ENCODE measurements at regions not wholly inside any gene's neighbourhood (a gene's known extent, or its start where the extent isn't known, plus 50 kb on each side); places are given as distances from the start of the nearest gene placed in this dataset.
"Not testable (repeated sequence)": the region's sequence is repeated elsewhere in the genome, so short reads cannot be mapped to it uniquely, and the experiment has no call there.

DNA sequence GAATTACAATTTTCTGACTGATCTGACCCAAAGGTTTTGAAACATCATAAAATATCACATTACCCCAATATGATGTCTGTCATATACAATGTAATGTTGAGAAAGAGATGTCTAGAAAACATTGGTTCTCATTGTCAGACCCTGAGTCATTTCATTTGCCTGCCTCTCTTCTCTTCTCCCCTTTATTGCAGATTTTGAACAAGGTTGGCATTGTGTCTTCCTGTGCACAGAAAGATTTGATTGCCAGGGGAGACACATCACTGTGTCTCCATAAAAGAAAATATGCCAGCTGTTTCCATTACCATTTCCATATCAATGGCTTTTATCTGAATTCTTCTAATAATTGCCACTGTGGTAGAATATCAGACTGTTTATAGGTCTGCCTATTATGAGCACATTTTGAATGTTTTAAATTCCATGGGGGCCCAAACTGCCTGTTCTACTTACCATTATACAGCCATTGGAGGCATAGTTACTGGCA is 65.6 kb downstream of the IFI44 start:
- no peak for DNase-seq (ENCODE audit: low spot score)

DNA sequence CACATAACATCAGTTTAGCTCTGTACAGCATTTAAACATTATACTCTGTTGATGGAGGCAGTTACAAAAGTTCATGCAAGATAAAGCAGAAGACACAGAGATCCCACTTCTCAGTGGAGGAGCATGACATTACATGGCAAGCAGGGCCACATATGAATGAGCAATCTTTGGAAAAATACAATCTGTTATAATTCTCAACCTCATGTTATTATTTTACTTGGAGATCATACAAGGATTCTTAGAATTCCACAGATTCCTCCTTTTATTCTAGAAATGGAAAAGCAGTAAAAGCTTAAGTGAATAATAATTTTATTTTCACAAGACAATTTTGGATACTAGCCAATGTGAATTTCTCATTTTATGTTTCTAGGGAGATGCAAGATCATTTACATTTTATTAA is 66.6 kb downstream of the IFI44 start:
- DNase-seq (ENCODE audit: low spot score): no peak

DNA sequence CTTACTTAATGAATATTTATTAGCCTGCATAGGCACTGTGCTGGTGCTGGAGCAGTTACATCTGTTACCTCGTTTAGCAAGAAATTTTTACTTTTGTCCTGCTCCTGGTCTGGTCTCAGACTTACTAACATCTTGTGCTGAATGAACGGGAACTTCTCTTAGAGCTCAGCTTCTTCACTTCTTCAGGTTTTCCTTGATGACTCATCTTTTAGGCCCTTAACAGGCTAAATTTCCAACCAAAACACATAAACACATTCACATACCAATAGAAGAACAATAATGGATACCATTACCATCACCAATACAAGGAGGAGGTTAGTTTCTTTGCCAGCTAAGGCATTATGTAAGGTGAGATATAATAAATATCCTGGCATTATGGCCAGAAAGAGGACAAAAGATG is 68.9 kb downstream of the IFI44 start:
- DNase-seq (ENCODE audit: low spot score): no peak

DNA sequence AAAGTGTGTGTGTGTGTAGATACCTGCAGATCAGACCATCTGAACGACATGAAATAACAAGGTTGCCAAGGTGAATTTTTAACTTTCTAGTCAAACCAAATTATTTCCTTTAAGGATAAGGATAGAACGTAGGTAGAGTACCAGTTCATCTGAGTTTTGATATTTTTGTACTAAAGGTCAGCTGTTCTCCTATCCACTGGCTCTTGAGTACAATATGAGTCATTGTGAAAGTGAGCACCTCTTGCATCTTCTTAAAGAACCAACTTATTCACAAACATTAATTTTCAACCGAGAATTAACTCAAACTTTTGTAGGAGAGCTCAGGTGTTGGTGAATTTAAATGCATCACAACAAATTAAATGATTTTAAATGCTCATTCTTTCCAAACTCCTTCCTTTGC is 71.5 kb downstream of the IFI44 start:
- DNase-seq (ENCODE audit: low spot score): no peak

DNA sequence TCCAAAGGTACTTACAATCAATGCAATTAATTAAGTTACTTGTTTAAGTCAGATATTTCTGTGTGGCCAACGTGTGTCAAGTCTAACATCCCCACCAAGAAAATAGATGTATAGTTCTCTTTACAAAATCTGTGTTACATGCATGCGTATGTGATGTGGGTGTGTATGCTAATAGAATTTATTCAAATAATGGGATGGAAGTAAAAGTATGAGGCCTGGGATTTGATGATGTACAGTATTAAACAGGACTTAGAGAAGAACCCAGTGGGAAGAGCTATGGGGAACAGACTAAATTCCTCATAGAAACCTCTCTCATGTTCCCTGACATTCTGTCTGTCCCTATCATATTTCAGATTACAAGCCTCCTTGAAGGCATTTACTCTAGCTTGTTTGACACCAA is 72.5 kb downstream of the IFI44 start:
- no peak for DNase-seq (ENCODE audit: low spot score)

DNA sequence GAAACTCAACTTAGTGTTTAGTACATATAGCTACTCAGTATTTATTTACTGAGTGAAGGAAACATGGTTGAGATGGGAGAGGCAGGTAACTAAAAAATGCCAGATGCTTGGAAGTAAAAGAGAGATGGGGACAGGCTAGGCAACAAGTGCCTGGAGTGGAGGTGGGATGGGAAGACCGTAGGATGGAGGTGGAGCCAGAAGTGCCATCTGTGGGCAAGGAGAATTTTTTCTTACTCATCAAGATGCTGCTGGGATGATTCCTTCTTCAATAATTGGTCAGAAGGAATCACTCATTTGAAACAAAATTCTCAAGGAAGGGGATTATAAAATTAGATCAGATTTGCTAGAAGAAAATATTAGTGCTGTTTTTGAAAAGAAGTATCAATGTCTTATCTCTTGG is 72.9 kb downstream of the IFI44 start:
- no peak for DNase-seq (ENCODE audit: low spot score)

DNA sequence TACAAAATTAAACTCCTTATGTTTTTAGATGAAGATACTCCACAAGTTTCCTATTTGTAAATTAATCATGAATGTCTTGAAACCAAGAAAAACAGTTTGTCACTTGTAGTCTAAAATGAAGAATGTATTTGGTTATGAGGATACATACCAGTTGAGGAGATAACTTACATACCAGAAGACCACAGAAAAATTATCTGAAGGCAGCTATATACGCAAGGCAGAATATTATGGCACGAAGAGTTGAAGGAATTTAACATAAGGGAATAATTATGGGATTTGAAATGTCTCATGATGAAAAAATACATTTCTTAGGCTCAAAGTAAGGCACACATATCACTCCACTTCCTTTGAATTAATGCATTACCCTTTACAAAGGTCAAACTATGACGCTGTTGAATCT is 73.3 kb downstream of the IFI44 start:
- no peak for DNase-seq (ENCODE audit: low spot score)

DNA sequence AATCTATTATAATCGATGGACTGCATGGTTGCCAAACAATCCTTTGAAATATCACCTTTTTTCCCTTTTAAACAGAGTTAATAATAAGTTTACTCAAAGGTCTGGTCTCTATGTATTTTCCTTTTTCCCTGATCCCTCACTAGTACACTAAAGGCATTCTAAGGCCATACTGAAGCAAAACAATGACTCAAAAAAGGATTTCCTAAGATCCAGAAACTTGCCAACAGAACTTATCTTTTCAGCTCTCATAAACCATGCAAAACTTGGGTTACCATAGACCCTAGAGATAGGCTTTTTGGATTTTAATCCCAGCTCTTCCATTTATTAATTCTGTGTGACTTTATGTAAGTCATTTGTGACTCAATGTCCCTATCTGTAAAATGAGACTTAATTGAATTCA is 77.1 kb downstream of the IFI44 start:
- no peak for DNase-seq (ENCODE audit: low spot score)

DNA sequence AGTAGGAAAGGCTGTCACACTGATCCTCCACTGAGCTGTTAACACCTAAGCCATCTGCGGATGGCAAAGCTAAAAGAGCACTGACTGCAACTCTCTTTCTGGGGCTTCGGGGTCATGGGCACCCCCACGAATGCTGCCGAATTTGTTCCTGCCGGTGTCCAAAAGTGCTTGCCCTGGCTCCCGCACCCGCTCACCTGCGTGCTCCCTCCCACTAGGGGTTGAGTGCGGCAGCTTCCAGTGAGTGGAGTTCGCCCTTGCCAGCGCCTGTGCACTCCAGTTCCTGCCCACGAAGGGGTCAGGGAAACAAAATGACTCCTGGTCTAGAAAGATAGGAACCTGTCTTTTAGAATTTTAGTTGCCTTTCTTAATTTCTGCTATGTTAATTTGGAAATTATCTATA is 78.7 kb downstream of the IFI44 start:
- no peak for DNase-seq (ENCODE audit: low spot score)

DNA sequence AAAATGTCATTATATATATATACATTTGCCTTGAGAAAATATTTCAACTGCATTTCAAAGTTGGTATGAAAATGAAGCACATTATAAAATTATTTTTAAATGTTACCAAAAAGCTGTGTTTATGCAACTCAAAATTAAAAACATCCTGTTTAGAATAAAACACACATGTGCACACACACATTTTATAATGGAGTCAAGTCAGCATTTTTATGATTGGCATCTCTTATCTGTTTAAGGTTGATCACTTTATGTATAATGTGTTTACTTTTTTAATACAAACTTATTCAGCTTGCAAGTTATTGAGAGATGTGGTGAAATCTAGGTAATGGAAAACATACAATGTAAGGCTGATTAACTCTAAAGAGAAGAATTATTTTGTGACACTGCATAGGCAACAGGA is 80.4 kb downstream of the IFI44 start:
- no peak for DNase-seq (ENCODE audit: low spot score)

DNA sequence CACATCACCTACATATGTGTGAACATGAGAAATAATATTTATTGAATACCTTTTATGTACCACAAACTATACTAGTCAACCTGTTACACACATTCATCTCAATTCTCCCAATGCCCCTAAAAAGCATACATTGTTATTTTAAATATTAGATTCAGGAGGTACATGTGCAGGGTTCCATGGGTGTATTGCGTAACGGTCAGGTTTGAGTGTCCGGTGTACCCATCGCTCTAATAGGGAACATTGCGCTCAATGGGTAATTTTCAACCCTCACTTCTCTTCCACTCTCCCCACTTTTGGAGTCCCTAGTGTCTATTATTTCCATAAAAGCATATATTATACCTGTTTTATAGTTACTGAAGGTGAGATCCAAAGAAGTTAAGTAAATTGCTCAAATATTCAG is 82.0 kb downstream of the IFI44 start:
- DNase-seq (ENCODE audit: low spot score): no peak

DNA sequence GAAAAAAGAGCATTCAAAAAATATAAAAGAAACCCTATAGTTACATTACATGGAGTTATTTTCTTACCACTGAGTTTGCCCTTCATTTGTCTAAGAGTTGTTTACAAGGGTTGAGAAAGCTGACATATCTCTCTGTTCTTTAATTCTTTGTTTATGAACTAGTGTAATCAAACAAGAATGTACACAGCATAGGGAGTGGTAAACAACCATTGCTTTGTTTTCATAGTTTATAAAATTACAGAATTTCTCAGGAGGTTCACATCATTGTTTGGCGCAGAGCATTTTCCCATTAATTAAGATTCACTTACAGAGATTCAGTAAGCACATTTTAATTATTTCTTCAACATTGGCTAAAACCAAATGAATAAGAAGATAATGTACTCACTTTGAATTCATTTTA is 87.6 kb downstream of the IFI44 start:
- DNase-seq (ENCODE audit: low spot score): no peak

DNA sequence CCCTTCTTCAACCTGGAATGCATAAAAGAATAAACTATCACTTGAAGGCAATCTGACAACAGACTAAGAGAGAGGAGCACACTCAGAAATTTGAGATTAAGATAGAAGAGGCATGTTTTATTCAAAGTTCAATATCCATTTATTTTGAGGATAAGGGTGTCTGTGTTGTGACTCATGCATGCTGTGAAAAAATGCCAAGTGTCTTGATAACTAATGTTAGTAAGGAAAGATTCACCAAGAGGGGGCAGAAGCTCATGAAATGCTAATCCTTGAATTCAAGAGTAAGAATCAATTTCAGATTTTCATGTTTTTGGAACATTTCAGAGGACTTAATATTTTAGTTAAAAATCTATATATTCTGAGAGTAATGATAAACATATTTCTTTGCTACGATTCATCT is 94.0 kb downstream of the IFI44 start:
- no peak for DNase-seq (ENCODE audit: low spot score)

DNA sequence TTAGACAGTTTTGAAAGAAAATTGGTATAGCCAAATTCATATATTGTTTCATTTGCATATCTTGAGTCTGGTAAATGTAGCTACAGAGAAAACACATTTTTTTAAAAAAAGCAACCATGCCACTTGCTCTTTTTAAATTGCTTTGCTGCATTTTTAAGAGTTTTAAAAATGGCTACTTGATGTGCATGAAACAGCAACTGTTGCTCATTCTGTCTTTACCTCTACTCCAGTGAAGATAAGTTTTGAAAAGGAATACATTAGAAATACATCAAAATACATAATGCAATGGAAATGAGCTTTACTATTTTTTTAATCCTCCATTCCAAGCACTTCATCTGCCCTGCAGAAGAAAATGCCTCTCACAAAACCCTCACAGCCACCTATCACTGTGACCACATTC is 95.5 kb downstream of the IFI44 start:
- no peak for DNase-seq (ENCODE audit: low spot score)

DNA sequence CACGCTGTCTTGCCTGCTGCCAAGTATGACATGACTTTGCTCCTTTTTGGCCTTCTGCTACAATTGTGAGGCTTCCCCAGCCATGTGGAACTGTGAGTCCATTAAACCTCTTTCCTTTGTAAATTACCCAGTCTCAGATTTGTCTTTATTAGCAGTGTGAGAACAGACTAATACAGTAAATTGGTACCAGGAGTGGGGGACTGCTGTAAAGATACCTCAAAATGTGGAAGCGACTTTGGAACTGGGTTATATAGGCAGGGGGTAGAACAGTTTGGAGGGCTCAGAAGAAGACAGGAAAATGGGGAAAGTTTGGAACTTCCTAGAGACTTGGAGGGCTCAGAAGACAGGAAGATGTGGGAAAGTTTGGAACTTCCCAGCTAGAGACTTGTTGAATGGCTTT is 104.0 kb downstream of the IFI44 start:
- DNase-seq (ENCODE audit: low spot score): not testable (repeated sequence)

DNA sequence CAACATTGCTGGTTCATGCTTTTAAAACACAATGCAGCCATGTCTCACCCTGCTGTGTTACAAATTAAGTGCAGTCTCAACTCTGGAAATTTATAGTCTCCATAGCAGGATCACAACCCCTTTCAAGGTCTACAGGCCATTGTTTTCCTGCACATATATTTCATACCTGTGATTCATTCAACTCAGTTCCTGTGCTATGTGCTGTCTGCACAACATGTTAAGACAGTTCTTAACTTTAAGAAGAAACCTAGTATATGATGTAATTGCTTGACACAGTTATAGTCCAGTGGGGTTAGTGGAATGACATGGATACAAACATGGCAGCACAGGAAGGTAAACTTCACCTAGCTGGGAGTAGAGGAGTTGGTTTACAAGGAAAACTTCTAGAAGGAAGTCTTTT is 106.4 kb downstream of the IFI44 start:
- DNase-seq (ENCODE audit: low spot score): no peak

DNA sequence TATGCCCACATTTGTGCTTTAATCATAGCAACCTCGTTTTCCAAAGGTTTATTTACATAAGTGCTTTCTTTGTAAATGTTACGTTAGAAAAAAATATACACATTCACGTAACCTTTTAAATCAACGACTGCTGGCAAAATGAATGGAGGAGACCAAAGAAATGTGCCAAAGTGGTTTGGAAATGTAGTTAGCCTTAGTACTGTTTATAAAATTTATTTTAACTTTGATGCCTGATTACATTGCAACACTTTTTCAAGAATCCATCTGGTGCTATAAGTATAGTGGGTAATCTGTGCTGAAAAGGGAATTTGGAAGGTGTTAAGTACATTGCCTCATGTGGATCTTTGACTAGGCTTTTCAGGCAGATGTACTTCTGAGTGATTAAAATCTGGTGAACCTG is 108.9 kb downstream of the IFI44 start:
- DNase-seq (ENCODE audit: low spot score): no peak

DNA sequence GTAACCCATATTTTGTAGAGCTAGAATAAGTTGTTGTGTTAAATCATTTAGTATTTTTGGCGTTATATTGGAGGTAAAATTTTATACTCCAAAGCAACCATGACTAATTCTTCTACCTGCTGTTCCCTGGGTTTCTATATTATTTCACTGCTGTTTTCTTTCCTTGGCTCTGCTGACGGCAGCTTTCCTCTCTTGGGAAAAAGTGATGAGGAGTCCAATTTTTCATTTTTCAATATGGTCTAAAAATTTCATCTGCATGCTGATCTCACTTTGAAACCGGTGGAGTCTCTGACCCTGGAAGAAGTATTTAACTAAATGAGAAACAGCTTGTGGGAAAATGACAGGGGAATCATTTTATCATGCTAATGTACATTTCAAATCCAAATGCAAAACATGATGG is 110.2 kb downstream of the IFI44 start:
- no peak for DNase-seq (ENCODE audit: low spot score)

DNA sequence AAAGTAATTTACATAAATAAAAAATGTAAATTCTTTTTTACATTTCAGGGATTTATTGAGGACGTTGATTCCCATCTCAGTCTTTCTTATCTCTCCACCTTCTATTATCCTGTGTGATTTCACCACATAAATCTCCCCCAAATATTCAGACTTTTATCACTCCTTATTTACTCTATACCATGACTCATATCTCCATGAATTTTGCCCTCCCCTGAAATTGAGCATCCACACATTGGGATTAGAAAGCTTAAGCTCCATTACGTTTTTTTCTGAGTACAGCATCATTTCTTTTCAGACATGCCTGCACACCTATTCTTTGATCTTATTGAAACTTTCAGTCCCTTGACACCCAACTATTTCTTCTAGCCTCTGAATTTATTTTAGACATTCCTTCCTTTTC is 111.2 kb downstream of the IFI44 start:
- DNase-seq (ENCODE audit: low spot score): no peak

DNA sequence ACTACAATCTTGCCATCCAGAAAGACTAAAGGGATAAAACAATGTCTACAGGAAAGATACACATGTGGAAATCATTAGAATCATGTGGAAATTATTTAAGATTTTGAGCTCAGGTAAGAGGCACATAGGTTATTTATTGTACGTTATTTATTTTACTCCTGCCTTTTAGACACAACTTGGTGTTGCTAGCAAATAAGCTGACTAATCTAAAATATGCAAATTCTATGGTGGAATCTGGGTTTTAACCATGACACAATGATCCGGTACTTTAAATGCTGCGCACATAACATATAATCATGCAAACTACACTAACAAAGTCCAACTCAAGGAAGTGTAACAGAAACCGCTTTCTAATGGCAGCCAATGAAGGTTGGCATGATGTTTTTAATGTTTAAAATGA is 112.5 kb downstream of the IFI44 start:
- DNase-seq (ENCODE audit: low spot score): no peak

DNA sequence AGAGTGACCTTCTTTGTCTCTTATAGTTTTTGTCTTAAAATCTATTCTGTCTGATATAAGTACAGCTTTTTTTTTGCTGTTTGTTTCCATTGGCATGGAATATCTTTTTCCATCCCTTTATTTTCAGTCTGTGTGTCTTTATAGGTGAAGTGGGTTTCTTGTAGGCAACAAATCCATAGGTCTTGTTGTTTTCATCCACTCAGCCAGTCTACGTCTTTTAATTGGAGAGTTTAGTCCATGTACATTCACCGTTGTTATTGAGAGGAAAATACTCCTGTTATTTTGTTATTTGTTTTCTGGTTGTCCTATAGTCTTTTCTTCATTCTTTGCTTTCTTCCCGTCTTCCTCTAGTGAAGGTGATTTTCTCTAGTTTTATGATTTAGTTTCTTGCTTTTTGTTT is 115.9 kb downstream of the IFI44 start:
- DNase-seq (ENCODE audit: low spot score): no peak

DNA sequence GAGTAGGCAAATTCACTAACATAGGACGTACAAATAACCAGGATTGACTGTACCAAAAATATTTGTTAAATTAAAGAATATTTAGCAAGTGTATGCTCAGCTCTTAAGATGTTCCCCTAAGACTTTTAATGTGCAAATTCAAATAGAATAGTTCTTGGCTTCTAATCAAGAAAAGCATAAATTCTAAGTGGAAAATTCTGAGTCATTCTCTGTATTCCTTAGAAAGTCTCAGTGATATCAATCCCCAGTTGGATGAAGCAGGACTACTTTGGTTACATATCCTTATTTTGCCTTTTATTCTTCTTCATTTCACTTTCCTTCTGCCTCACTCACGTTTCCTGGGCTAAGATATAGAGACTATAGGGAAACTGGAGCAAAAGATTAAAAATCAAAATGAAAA is 130.2 kb downstream of the IFI44 start:
- no peak for DNase-seq (ENCODE audit: low spot score)

DNA sequence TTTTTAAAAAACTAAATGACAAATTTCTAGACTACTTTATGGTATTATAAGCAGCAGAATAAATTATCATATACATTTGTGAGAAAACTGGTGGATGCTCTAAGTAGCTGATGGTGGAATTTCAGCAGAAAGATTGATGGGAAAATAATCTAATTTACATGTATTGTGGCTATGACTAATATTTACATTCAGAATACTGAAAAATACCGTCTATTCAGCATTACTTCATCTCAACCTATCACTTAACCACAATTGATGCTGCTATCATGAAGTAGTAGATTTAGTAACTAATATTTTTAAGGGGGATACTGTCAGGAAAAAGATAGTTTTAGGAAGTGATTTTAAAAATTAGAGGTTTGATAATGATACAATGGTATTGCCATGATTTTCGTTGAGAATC is 137.9 kb downstream of the IFI44 start:
- no peak for DNase-seq (ENCODE audit: low spot score)

DNA sequence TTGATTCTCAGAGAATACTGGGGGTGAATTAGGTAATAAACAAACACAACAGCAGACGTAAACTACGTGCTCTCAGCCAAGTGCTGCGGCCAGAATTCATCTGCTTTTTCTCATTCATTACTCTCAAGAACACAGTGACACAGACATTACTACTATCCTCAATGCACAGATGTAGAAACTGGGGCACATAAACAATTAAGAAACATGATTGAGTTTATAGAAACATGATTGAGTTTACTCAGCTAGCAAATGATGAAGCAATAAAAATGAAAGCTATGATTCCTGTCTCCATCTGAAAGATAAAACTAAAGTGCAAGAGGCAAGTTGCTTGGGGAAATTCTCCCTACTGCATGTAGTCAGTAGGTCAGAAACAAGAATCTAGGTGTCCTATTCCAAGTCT is 140.5 kb downstream of the IFI44 start:
- no peak for DNase-seq (ENCODE audit: low spot score)

DNA sequence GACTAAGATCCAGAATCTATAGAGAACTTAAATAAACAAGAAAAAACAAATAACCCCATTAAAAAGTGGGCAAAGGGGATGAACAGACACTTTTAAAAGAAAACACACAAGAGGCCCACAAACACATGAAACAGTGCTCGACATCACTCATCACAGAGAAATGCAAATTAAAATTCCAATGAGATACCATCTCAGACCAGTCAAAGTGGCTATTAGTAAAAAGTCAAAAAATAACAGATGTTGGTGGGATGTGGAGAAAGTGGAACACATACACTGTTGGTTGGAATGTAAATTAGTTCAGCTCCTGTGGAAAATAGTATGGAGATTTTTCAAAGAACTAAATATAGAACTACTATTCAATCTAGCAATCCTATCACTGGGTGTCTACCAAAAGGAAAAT is 143.1 kb downstream of the IFI44 start:
- no peak for DNase-seq (ENCODE audit: low spot score)
